22Rv1 (cell line): ENCODE measurements at regions not wholly inside any gene's neighbourhood (a gene's known extent, or its start where the extent isn't known, plus 50 kb on each side); places are given as distances from the start of the nearest gene placed in this dataset.
"Not testable (repeated sequence)": the region's sequence is repeated elsewhere in the genome, so short reads cannot be mapped to it uniquely, and the experiment has no call there.

ENCODE experiments used
- H3K27ac ChIP-seq: fragments of 450-650 bp; 2 replicates; pipeline ENCODE4 v1.5.1; 2017
- ZFX ChIP-seq: fragments of 450-650 bp; IDR thresholded peaks from 2 replicates; pipeline ENCODE4 v1.6.1; 2017; ENCODE audit warnings: antibody characterized with exemption, borderline replicate concordance
- TF ChIP-seq, protein P1 (sequence below): fragments of 450-650 bp; IDR thresholded peaks from 2 replicates; pipeline ENCODE4 v1.5.1; 2017; ENCODE audit warnings: mild to moderate bottlenecking

DNA sequence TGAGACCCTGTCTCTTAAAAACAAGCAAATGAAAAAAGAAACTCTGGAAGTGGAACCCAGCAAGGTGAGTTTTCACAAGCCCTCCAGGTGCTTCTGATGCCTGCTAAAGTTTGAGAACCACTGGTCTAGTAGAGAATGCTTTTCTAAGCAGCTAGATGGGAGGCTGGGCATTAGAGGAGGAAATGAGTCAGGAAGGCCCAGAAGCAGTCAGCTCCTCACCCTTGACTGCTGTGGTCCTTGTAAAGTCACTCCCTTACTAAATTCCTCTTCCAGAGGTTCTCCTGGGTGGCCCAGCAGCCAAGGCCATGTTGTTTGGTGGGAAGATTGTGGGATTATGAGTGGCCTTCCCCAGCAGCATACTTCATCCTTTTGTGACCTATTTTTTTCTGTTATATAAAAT lies 52.0 kb upstream of the FYN start:
- H3K27ac ChIP-seq, result no peak overlapping the region
- TF ChIP-seq, protein P1, sequence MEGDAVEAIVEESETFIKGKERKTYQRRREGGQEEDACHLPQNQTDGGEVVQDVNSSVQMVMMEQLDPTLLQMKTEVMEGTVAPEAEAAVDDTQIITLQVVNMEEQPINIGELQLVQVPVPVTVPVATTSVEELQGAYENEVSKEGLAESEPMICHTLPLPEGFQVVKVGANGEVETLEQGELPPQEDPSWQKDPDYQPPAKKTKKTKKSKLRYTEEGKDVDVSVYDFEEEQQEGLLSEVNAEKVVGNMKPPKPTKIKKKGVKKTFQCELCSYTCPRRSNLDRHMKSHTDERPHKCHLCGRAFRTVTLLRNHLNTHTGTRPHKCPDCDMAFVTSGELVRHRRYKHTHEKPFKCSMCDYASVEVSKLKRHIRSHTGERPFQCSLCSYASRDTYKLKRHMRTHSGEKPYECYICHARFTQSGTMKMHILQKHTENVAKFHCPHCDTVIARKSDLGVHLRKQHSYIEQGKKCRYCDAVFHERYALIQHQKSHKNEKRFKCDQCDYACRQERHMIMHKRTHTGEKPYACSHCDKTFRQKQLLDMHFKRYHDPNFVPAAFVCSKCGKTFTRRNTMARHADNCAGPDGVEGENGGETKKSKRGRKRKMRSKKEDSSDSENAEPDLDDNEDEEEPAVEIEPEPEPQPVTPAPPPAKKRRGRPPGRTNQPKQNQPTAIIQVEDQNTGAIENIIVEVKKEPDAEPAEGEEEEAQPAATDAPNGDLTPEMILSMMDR, result no peak
- TF ChIP-seq ZFX, result no peak

DNA sequence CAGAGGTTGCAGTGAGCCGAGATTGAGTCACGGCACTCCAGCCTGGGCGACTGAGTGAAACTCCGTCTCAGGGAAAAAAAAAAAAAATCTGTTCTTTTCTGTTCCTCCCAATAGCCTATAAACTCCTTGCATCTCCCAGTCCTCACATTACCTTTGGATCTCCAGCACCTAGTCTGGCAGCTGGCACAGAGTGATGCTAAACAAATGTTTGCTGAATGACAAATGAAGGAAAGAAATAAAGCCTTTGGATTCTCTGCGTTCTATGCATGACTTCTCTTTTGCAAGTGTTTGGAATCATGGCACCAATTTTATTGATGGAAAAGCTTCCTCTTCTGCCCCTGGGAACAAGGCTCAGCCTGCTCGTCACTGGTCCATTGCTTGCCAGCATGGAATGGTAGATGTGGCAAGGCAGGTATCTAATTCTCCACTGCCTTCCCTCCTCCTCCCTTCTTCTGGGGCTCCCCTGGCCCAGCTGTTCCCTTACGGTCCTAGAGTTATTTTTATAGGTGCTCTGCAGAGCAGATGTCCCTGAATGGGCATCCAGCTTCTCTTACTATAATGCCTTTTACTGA lies 53.6 kb upstream of the FYN start:
- no peak overlapping the region for H3K27ac ChIP-seq
- TF ChIP-seq ZFX, result no peak
- TF ChIP-seq, protein P1, result no peak

DNA sequence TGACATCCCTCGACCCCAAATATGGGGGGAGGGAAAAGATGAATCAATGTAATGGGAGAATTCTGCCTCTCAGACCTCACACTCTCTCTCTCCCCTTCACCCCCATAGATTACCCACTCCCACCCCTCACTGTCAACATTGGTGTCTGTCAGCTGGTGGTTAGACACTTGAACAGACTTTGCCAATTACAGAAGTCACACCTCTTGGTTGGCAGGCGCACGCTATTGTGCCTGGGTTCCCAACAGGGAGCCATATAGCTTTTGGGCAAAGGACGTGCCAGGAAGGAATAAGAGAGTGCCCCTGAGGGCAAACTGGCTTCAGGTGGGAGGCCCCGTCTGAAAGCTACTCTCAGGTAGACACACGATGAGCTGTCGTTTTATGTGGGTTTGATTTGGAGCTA lies 54.1 kb upstream of the FYN start:
- TF ChIP-seq ZFX, result no peak
- TF ChIP-seq, protein P1, result no peak
- H3K27ac ChIP-seq, result no peak overlapping the region

DNA sequence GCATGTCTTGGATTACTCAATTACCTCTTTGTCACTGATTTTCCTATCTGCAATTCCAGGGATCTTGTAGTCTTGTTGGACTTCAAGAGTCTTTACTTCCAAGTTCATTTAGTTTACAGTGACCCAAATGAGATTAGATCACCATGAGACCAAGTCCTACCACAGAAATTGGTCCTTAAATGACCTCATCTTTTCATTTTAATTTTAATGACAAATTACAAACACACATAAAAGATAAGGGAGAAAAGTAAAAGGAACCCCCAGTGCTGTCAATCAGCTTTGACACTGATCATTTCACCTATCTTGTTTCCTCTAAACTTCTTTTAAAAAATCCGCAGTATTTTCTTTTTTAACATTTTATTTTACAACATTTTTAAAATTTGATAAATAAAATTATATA lies 54.9 kb upstream of the FYN start:
- H3K27ac ChIP-seq, result no peak overlapping the region

DNA sequence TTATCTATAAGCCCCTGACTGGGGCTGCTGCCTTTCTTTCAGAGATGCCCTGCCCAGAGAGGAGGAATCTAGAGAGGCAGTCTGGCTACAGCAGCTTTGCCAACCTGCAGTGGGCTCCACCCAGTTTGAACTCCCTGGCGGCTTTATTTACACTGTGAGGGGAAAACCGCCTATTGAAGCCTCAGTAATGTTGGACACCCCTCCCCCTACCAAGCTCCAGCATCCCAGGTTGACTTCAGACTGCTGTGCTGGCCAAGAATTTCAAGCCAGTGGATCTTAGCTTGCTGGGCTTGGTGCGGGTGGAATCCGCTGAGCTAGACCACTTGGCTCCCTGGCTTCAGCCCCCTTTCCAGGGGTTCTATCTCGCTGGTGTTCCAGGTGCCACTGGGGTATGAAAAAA lies 61.4 kb upstream of the FYN start:
- not testable (repeated sequence) for H3K27ac ChIP-seq

More for the DNA sequence above, 54.9 kb upstream of the FYN start:
- TF ChIP-seq, protein P1, result no peak
- TF ChIP-seq ZFX, result no peak

DNA sequence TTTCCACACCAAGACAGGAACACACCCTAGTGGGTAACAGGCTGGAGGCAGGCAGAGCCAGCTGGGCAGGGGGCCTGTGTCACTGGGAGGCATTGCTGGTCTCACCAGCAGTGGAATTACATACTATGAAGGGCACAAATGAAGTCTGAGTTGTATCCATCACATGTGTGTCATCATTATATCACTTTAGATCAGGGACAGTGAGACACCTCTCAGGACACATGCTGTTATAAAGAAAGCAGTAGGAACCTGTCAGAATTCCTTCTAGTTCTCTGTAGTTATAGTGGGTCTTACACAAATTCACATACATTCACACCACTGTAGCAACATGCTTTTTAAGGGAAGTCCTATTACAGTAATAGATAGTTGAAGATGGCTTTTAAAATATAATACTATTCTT lies 63.5 kb upstream of the FYN start:
- TF ChIP-seq, protein P1, result no peak
- TF ChIP-seq ZFX, result no peak
- H3K27ac ChIP-seq, result no peak overlapping the region

DNA sequence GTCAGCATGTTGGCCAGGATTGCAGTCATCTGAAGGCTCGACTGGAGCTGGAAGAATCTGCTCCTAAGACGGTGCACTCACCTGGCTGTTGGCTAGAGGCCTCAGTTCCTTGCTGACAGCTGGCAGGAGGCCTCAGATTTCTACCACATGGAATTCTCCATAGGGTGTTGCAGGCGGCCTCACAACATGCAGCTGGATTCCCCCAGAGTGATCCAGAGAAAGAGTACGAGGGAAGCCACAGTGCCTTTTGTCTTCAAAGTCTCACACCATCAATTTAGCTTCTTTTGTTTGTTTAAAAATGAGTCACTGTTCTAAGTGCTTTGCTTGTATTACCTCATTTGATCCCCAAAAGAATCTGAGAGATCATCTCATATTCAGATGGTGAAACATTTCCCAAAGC lies 65.5 kb upstream of the FYN start:
- no peak for TF ChIP-seq ZFX
- TF ChIP-seq, protein P1, result no peak
- H3K27ac ChIP-seq, result no peak overlapping the region

DNA sequence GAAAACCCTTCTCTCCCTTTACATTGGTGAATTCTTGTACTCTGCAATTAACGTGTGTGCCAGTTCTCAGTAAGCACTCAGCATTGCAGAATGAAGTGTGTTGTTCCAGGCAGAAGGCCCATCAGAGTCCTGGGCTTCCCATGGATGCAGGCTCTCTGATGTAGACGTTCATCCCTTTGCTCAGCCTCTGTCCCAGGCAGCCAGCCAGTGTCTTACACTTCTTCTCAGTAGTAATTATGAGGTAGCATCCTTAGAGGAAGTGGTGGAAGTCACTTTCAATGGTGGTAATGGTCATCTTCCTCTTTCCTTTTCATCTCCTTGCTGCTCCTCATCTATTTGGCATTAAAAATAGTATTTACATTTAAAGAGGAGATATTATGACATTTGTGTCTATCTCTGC lies 66.7 kb upstream of the FYN start:
- no peak for TF ChIP-seq ZFX
- TF ChIP-seq, protein P1, result no peak
- H3K27ac ChIP-seq, result no peak overlapping the region
